NCI-H1092 (cell line): ENCODE measurements at regions not wholly inside any gene's neighbourhood (a gene's known extent, or its start where the extent isn't known, plus 50 kb on each side); places are given as distances from the start of the nearest gene placed in this dataset.

ENCODE experiments used
- DNase-seq: peaks from one replicate; lab custom pipeline; 2025; lab: John Stamatoyannopoulos, UW

DNA sequence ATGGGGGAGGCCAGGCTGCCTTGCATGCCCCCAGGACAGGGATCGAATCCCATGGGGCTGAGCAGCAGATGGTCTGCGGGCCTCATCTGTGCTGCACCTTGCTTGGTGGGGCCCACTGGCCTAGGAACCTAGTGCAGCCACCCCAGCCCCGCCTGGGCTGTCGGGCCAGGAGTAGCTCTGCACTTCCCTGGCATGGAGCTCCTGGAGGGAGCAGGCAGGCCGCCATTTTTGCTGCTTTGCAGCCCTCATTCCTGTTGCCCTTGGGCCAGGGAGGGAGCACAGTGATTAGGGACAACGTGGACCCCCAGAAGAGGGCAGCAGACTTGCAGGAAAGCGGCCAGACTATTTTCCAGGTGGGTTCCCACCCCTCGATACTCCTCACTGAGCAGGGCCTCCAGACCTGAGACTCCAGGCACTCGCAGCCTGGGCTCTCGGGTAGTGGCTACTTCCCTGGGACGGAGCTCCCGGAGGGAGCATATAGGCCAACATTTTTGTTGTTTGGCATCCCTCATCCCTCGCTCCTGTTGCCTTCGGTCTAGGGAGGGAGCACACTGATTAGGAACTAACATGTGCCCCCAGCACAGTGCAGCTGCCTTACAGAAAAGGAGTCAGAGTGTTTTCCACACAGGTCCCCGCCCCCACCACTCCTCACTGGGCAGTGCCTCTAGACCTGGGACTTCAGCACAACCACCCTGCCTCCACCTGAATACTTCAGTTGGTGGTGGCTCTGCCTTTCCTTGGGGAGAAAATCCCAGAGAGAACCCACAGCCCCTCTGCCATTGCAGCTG is 99.5 kb downstream of the MAIP1 start:
- DNase-seq: no peak

DNA sequence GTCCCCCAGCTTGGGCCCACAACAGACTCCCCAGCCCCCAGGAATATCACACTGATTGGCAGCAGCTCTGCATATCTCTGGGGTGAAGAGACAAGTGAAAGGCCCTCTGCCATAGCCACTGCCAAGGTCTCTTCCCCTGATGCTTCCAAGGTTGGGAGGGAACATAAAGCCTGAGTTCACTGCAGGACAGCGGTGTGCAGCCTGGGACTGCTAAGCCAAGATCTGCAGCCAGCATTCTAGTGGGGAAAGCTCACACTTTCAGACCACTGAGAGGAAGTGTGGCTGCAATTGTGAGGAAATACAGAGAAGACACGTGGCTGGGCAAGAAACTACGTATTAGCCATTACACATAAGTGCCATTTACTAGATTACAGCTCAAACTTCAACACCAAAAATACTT is 100.7 kb downstream of the MAIP1 start:
- no peak for DNase-seq

DNA sequence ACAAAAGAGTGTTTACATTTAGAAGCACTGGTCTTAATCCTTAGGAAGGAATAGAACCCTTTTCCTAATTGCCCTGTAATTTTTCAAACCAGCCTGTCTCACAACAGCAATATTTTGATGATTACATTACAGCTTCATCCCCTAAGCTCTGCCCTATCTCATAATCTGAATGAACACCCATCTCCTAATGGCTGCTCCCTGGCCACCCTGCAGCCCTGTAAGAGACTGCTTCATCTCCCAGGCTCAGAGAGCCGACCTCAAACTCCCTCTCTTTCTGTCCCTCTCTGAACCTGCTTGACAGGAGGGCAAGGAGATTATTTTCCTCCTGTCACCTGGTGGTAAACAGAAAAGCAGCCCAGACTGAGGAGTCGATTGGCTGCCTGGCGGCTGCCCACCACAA is 107.8 kb downstream of the MAIP1 start:
- no peak for DNase-seq

DNA sequence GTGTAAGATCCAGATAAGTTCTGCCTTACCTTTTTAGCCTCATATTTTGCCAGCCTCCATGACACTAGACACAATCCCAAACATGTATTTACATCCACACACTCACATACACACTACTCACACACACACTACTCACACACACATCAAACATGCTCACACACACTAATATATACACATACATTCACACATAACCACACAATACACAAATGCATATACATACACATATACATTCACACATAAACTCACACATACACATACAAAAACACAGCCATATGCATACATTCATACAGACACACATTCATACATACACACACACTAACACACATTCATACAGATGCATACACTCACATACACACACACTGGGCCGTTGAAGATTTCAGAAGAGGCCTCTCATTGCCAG is 109.5 kb downstream of the MAIP1 start:
- no peak for DNase-seq

DNA sequence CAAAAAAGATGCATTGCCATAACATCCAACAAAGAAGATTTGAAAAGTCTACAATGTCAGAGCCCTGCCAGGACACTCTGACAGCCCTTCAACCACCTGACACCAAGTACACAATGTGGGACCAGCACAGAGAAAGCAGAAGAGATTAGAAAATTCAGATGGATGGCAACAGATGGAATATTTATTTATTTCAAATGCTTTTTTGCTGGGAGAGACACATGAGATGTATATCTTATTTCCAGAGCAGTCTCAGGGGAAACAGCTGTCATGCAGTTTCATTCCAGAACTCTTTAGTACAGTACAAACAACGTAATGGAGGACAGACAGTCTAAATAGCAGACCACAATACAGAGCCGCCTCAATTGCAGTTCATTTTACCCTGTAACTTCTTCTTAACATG is 110.1 kb downstream of the MAIP1 start:
- DNase-seq: no peak

DNA sequence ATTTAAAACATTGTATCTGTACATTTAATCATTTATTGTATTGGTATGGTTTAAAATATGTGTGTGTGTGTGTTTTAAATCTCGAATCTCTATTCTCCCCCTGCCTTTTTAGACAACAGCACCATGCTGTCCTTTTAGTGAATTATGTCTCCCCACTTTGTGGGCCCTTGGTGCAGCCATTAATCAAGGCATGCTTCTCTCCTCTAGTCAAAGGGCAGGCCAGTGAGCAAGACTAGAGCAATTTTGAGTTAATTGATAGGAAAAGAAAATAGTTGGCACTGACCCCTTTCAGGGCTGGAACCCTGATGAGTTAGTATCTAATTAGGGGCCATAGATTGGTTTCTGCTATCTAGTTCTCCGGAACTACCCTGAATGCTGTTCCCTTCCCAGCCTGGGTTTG is 111.0 kb downstream of the MAIP1 start:
- no peak for DNase-seq

DNA sequence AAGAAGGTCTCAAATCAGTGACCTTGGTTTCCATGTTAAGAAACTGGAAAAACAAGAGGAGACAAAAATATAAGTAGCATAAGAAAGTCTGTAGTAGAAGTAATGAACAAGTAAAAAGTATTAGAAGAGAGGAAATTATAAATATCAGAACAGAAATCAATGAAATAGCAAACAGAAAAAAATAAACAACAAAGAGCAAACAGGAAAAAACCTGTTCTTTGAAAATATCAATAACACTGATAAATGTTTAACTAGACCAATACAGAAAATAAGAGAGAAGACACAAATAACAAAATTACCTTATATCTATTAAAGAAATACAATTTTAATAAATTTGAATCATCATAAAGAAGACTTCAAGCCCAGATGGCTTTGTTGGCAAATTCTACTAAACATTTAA is 113.3 kb downstream of the MAIP1 start:
- no peak for DNase-seq

DNA sequence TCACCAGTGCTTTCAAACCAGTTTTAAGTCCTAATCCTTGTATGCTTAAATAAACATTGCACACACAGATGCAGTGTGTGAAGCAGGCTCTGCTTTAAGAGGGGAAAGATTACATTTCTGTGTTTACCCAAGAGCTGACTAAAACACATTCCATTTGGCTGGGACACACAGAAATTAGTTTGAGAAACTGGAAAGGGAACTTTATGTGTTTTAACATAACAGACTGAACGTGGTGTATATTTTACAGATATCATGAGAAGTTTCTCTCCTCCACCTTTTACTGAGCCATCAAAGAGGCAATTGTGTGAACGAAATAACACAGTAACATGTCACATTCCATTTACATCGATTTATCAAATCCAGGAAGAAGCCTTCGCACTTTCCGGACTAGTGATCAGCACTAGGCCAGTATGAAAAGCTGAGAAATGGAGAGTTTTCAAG is 121.8 kb downstream of the MAIP1 start:
- no peak for DNase-seq

DNA sequence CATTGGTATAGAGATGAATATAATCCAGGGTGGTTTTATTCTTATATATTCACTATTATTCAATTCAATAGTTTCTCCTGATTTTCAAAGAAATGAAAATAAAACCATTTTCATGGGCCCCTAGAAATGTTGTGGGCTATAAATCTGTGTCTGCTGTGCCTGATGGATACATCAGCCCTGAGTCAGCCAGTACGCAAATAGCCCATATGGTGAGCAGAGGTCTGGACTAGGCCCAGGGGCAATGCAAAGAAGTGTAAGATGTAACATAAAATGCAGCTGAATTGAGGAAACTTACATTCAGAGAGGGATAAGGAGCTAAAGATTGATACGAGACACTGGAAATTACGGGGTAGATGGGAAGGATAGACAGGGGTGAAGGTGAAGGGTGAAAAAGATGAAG is 122.5 kb downstream of the MAIP1 start:
- DNase-seq: no peak

DNA sequence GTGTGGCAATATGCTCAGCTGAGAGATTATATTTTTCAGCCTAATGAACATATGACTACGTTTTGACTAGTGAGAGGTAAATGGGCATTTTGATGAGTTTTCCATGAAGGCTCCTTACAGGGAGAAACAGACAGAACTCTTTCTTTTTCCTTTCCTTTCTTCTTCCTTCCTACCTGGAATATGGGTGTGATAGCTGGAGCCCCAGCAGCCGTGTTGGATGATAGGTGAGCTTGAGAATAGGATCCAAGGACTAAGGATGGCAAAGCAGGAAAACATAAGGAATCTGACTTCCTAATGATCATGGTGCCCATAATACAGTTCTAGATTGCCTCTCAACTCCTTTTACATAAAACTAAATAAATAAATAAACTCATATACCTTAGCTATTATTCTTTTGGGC is 124.0 kb downstream of the MAIP1 start:
- no peak for DNase-seq

DNA sequence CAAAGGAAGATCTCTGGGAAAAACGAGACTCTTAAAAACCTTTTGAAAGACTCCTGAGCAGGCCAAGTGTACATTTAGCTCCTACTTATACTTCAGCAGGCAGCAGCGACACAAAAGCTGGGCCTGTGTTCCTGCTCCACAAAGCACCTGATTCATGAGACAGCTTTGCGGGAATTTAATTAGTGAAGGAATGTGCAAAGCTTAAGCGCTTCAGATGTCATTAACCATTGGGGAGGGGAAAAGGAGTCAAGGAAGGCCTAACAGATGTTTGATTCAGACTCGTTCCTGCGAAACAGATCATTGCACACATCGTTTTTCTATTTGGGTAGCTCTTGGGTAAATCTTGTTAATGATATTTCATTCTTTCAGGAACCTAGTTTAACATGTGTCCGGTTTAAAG is 125.9 kb downstream of the MAIP1 start:
- DNase-seq: no peak

DNA sequence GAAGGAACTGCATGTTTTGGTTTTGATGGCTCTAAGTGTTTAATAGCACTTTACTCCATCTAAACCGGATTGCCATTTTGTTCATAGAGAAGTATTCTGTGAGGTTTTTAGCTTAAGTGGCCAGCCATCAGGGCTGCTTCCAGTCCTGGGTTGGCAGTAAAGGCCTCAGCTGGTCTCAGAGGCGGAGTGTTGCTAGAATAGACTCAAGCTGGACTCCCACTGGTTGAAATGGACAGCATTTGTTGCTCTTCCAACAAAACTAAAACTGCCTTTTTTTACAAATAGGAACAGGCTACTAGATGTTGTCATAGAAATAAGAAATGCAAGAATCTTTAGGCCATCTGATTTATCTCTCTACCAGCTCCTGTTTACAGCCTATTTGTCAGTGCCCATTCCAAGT is 126.4 kb downstream of the MAIP1 start:
- DNase-seq: no peak

DNA sequence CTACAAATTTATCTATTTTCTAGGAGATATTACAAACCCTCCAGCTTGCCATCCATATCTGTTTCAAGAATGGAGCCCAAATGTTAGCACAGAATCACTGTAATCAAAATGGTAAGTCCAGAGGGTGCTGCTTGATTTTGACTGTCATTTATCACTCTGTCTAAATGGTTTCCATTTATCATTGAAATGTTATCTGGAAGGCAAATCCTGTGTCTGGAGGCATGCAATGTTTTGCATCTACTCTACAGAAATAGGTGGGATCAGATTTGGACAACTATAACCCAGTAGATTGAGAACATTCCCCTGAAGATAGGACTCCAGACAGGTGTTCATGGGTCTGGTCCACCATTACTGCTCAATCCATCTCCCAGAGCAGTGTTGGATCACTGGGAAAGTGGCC is 128.7 kb downstream of the MAIP1 start:
- DNase-seq: no peak

DNA sequence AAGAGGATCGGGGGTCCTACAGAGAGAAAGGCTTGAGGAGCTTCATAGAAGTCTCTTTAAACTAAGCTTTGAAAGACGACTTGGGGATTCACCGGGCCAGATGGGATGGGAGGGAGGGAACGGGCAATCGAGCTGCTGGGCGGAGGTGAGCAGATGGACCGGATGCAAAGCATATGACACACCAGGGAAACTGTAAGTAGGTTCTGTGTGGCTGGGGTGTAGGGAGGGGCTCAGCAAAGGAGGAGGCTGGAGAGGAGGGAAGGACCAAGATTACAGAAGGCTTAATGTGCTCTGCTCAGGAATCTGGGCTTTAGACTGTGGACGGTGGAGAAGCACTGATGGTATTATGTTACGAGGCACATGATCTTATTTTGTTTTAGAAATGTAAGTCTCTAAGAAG is 131.5 kb downstream of the MAIP1 start:
- DNase-seq: no peak

DNA sequence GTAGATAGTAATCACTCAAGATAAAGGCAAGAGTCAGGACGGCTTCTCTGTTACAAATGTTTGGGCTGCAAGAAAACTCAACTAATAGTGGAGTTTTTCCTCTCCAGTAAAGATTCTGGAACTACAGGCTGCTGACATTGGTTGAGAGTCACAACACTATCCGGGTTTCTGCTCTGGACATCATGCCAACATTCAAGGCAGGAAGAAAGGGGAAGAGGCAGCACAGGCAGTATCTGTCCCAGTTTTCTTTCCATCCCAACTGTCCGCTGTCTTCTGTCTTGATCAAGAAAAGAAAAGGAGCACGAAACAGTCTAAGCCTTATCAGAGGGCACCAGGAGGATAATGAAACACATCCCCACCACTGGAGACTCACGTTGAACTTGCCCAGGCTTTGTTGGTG is 132.1 kb downstream of the MAIP1 start:
- no peak for DNase-seq

DNA sequence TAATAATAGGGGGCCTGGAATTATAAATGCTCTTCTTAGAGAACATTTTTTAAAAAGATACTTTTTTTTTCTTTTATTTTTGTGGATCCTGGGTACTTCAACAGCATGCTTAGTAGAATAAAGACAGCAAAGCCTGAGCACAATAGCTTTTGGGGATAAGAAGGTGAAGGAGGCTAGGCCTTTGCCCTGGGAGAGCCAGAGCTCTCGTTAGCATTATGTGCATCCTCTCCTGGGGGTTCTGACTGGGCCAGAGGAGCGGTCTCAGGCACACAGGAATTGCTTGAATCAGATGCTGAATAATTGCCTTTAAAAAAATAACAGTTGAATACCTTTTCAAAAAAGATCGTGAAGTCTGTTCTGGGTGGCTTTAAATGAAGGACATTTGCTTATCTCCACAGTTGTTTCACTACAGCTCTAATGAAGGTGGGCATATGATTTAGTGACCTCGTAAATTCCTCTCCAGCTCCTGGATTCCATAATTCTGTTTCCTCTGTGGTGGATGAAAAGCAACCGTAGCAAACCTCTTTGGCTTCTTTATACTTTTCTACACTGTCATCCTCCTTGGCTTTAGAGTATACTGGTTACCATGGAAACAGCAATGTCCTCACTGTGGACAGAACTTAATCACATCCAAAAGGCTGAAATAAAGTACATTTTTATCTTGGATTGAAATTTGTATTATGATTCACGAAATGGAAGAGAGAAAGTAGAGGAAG is 133.8 kb downstream of the MAIP1 start:
- no peak for DNase-seq

DNA sequence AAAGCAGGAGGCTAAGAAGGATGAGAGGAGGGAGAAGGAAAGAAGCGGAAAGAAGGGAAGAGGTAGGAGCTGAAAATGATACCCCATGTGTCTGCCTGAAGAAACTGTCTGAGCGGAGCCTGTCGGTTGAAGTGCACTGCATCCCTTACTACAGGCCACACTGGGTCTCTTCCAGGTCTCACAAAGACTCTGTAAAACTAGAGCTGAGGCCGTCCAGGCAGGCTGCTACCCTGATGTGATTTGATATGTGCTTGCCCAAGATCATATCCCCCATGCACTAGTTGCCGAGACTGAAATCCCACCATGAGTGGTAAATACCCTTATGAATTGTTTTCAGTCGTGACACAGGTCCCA is 134.4 kb downstream of the MAIP1 start:
- DNase-seq: no peak

DNA sequence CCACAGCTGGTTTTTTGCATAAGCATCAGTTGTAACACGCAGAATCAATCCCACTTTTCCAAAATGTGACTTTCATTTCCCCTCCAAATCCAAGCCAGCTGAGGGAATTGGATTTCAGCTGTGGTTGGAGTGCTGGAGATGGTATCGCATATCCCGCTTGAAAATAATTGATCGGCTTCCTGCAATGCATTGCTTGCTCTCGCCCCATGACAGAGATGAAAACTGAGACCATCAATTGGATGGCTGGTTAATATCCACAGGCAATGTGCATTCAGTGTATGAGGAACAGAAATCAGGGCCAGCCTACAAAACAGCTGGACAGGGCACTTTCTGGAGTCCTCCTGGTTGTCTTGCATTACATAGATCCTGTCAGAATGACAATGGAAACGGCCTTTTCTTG is 135.3 kb downstream of the MAIP1 start:
- no peak for DNase-seq

DNA sequence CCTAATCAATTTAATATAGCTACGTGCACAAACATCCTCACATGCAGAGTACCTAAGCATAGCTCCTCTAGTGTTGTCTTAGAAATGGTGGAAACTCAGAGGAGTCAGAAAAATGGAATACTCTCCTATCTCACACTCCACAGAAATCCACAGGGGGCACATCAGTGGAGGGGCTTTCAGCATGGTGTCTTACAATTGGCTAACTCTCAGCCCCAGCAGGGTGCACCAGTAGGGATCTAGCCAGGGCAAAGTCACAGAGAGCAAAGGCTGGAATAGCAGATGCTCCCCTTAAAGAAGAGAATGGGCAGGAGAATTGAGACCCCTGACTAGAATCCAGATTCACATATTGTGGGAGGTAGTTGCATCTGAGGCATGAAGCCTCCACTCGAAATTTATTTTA is 135.7 kb downstream of the MAIP1 start:
- no peak for DNase-seq

DNA sequence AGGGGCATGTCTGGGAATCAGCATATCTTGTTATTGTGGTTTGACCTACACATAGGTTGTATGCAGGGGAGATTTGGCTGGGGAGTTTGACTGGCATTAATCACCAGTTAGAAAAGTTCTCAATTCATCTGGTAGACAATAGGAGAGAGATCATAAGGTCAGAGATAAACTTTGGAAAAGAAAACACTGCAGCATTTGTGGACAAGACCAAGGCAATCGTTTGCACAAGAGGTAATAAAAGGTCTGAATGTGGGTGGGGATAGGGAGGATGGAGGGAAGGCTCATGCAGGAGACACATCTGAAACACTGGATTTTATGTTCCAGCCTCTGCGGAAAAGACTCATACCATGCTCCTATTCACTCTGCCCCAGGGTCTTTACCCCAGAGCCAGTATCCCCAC is 136.9 kb downstream of the MAIP1 start:
- no peak for DNase-seq

DNA sequence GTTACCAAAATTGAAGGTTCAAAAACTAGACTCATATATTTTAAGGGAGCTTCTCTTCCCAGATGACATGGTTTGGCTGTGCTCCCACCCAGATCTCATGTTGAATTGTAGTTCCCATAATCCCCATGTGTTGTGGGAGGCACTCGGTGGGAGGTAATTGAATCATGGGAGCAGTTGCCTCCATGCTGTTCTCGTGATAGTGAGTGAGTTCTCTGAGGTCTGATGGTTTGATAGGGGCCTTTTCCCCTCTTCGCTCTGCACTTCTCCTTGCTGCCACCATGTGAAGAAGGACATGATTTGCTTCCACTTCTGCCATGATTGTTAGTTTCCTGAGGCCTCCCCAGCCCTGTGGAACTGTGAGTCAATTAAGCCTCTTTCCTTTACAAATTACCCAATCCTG is 140.1 kb downstream of the MAIP1 start:
- DNase-seq: no peak

DNA sequence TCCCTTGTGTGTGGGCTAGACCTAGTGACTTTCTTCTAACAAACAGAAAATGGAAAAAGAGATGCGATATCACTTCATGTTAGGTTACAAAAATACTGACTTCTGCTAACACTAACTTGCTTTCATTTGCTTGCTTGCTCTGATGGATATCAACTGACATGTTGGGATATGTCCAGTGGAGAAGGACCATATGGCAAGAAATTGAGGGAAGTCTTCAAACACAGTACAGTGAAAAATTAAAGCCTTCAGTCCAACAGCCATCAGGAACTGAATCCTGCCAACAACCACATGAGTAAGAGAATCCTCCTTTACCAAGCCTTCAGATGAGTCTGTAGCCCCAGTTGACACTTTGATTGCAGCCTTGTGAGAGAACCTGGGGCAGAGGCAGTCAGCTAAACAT is 143.9 kb downstream of the MAIP1 start:
- DNase-seq: no peak

DNA sequence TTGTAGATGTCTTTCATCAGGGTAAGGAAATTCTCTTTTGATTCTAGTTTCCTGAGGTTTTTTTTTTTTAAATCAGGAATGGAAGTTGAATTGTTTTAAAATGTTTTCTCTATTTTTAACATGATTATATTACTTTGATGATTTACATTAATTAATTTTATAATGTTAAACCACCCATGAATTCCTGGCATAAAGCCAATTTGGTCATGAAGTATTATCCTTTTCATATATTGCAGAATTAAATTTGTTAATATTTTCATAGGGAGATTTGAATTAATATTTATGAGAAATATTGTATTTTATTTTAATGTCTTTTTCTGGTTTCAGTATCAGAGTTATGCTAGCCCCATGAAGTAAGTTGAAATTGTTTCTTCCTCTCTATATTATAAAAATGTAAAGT is 144.6 kb downstream of the MAIP1 start:
- DNase-seq: no peak

DNA sequence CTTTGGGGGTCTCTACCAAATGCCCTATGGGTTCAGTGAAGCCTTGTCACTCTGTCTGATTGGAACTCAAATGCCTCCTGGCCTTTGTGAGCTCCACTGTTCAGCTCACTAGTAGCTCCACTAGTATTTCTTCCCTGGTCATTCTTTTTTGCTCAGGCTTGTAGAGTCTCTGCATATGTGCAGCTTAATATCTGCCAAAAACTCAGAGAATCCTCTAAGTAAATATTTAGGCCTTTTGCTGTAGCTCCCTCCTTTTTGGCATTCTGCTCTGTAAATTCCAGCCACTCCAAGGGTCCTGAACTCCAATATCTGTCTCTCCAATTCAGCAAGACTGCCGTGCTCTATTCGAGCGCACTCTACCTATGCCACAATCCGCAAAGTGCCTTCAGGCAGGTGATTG is 146.5 kb downstream of the MAIP1 start:
- DNase-seq: no peak
